ENCODE measurements at regions not wholly inside any gene's neighbourhood (a gene's known extent, or its start where the extent isn't known, plus 50 kb on each side); places are given as distances from the start of the nearest gene placed in this dataset.

DNA sequence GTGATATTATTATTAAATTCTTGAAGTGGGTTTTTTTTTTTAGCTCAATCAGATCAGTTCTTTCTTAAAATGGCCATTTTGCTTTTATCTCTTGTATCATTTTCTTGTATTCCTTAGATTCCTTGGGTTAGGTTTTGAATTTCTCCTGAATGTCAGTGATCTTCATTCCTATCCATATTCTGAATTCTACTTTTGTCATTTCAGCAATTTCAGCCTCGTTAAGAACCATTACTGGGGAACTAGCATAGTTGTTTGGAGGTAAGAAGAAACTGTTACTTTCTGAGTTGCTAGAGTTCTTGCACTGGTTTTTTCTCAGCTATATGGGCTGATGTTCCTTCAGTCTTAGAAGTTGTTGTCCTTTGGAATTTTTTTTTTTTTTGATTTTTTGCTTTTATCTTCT is 293.1 kb downstream of the MAP2K4 start:
- no peak overlapping the region for H3K27ac ChIP-seq
- no peaks in the 10 kb centered on the region for H3K36me3 ChIP-seq
- no peaks in the 10 kb centered on the region for H3K27me3 ChIP-seq
- no peak overlapping the region for H3K4me3 ChIP-seq
- intact Hi-C loops (cut with DNase I) = no loop called here
- peaks cover 0 to 8% (median 7%) of the 10 kb centered on the region in 4 donors for H3K4me1 ChIP-seq
- TF ChIP-seq POLR2A (IDR thresholded peaks at IDR 0.05) = no peak
- no peak for TF ChIP-seq EP300 (IDR thresholded peaks at IDR 0.05)
- TF ChIP-seq POLR2AphosphoS5 (IDR thresholded peaks at IDR 0.05) = no peak
- TF ChIP-seq CTCF (IDR thresholded peaks at IDR 0.05) = no peak
- DNase-seq = no peak
- H3K9me3 ChIP-seq = peaks cover 0 to 2% (median 0%) of the 10 kb centered on the region in 4 donors
- WGBS, 2 donors = 83 to 89% methylated on average over 1 of the region's 1 CpG

DNA sequence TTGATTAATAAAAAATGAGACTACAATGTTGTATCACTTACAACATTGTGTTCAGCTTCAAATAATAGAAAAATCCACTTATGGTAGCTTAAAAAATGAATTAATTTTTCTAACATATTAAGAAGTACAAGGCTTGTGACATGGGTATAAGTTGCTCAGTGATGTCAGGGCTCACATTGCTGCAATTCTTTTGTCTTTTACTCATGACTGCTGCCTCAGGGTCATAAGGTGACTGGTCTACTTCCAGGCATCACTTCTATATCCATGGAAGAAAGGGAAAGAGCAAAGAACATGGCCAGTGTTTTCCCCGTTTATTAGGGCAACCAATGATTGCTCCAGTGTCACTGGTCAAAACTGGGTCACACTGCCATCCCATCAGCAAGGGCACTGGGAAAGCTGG is 295.3 kb downstream of the MAP2K4 start:
- WGBS, 2 donors = 86 to 89% methylated on average over 1 of the region's 1 CpG
- intact Hi-C loops (cut with DNase I) = no loop called here
- no peaks in the 10 kb centered on the region for H3K27me3 ChIP-seq
- no peak for DNase-seq
- no peak overlapping the region for H3K27ac ChIP-seq
- peaks cover 0 to 21% (median 9%) of the 10 kb centered on the region in 4 donors for H3K4me1 ChIP-seq
- H3K36me3 ChIP-seq = no peaks in the 10 kb centered on the region
- H3K9me3 ChIP-seq = peaks cover 0 to 2% (median 0%) of the 10 kb centered on the region in 4 donors
- H3K4me3 ChIP-seq = no peak overlapping the region
- no peak for TF ChIP-seq POLR2A (IDR thresholded peaks at IDR 0.05)
- TF ChIP-seq EP300 (IDR thresholded peaks at IDR 0.05) = no peak
- TF ChIP-seq CTCF (IDR thresholded peaks at IDR 0.05) = no peak
- TF ChIP-seq POLR2AphosphoS5 (IDR thresholded peaks at IDR 0.05) = no peak

- no peak for TF ChIP-seq POLR2AphosphoS5 (IDR thresholded peaks at IDR 0.05)
- TF ChIP-seq POLR2A (IDR thresholded peaks at IDR 0.05) = no peak
- TF ChIP-seq EP300 (IDR thresholded peaks at IDR 0.05) = no peak
- TF ChIP-seq CTCF (IDR thresholded peaks at IDR 0.05) = no peak
- Histone ChIP-seq H3K36me3 (no peaks in the 10 kb centered on the region), H3K9me3 (no peaks in the 10 kb centered on the region), H3K4me3 (no peak overlapping the region), H3K27ac (peak overlapping the region in 3 of 4 donors; percentile 16 to 30 (median 24)), H3K4me1 (peaks cover 0 to 21% (median 9%) of the 10 kb centered on the region in 4 donors), H3K27me3 (no peaks in the 10 kb centered on the region)
- DNase-seq = no peak
- intact Hi-C loops (cut with DNase I) = no loop called here
- 73 to 75% methylated on average over 9 of the region's 9 CpGs for WGBS, 2 donors
Measured at GRCh38 chr17:12318571-12319266, 298.0 kb downstream of the MAP2K4 start.

- Histone ChIP-seq H3K9me3 (no peaks in the 10 kb centered on the region), H3K4me3 (no peak overlapping the region), H3K36me3 (no peaks in the 10 kb centered on the region), H3K4me1 (peaks cover 0 to 21% (median 9%) of the 10 kb centered on the region in 4 donors), H3K27ac (peak overlapping the region in 2 of 4 donors; percentile 7 to 50), H3K27me3 (no peaks in the 10 kb centered on the region)
- intact Hi-C loops (cut with DNase I) = no loop called here
- WGBS, 2 donors = 68 to 81% methylated on average over 4 of the region's 4 CpGs
- DNase-seq = no peak
- TF ChIP-seq EP300 (IDR thresholded peaks at IDR 0.05) = no peak
- peak in 1 of 4 donors; percentile 13 for TF ChIP-seq POLR2AphosphoS5 (IDR thresholded peaks at IDR 0.05)
- no peak for TF ChIP-seq CTCF (IDR thresholded peaks at IDR 0.05)
Measured at GRCh38 chr17:12320286-12320685, 299.6 kb downstream of the MAP2K4 start.

GRCh38 chr17:12328204-12328603 is 307.5 kb downstream of the MAP2K4 start:
- H3K27me3 ChIP-seq = no peaks in the 10 kb centered on the region
- 87 to 90% methylated on average over 2 of the region's 2 CpGs for WGBS, 2 donors

More at GRCh38 chr17:12328204-12328603, 307.5 kb downstream of the MAP2K4 start:
- intact Hi-C loops (cut with DNase I) = no loop called here
- Histone ChIP-seq H3K4me1 (no peaks in the 10 kb centered on the region), H3K9me3 (peaks cover 0 to 8% (median 5%) of the 10 kb centered on the region in 4 donors), H3K4me3 (no peak overlapping the region), H3K36me3 (no peaks in the 10 kb centered on the region), H3K27ac (no peak overlapping the region)
- TF ChIP-seq CTCF (IDR thresholded peaks at IDR 0.05) (no peak), POLR2AphosphoS5 (IDR thresholded peaks at IDR 0.05) (no peak), EP300 (IDR thresholded peaks at IDR 0.05) (no peak), POLR2A (IDR thresholded peaks at IDR 0.05) (no peak)
- DNase-seq = no peak
